HS-5 (cell line): ENCODE measurements at regions not wholly inside any gene's neighbourhood (a gene's known extent, or its start where the extent isn't known, plus 50 kb on each side); places are given as distances from the start of the nearest gene placed in this dataset.
"Not testable (repeated sequence)": the region's sequence is repeated elsewhere in the genome, so short reads cannot be mapped to it uniquely, and the experiment has no call there.

Experiments used
- DNase-seq: peaks from one replicate; pipeline ENCODE4 v3.0.0-alpha.2; 2012; ENCODE audit warnings: low read depth

- no peak for DNase-seq
Observed at GRCh38 chr10:34015700-34016099, 681.2 kb upstream of the NRP1 start.

- no peak for DNase-seq
Observed at GRCh38 chr10:34013235-34013634, 678.8 kb upstream of the NRP1 start.

DNA sequence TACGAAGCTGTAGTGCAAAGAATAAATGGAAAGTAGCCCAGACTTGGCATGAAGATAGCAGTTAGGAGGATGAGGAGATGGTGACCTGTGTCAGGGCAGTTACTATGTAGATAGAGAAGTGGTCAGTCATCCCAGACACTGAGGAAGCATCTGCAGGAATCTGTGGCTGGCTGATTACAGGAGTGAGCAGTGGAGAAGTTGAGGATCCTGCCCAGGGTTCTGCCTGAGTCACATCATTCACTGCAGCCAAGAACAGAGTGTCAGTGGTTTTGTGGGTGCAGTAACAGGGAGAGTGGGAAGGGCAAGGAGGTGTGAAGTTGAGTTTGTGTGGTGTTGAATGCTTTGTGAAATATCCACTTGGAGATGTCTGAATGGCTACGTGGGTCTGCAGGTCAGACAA, 676.4 kb upstream of the NRP1 start:
- DNase-seq = no peak

GRCh38 chr10:34010228-34010627, 675.8 kb upstream of the NRP1 start:
- DNase-seq = not testable (repeated sequence)

GRCh38 chr10:34008656-34009055, 674.2 kb upstream of the NRP1 start:
- DNase-seq = no peak

DNA sequence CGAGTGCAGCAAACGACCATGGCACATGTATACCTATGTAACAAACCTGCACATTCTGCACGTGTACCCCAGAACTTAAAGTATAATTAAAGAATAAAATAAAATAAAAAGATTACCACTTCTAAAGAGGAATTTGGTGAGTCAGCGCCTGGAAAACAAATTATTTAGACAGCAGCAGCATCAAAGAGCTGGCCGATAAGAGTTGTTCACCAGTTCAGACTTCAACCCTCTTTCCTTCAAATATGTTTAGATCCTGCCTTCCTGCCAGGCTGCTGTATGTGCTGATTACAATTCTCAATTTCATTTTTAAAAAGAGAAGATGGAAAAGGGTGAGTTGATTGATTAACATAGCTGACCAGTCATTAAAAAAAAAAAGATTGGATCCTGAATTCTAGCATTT, 672.0 kb upstream of the NRP1 start:
- no peak for DNase-seq

DNA sequence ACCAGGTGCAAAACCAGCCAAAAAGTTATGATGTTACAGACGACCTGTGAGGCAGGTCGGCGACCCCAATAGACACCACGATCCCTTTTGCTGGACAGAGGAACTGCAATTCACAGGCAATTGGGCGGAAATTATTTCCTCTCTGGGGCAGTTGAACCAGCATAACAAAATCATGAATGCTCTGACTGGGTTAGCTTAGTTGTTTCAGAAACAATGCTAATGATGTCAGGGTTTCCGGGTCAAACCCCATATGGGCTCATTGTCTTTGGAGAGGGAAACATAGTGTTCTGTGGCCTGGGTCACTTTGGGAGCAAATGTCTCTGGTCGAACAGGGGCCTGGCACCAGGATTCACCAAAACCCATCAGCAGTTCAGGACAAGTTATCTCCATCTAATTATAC, 669.1 kb upstream of the NRP1 start:
- DNase-seq = no peak

GRCh38 chr10:34002896-34003295, 668.4 kb upstream of the NRP1 start:
- DNase-seq = no peak

GRCh38 chr10:34001831-34002230, 667.4 kb upstream of the NRP1 start:
- no peak for DNase-seq

- no peak for DNase-seq
Observed at GRCh38 chr10:34001087-34001580, 666.7 kb upstream of the NRP1 start.

GRCh38 chr10:33993917-33994316, 659.5 kb upstream of the NRP1 start:
- no peak for DNase-seq

- no peak for DNase-seq
Observed at GRCh38 chr10:33991924-33992323, 657.5 kb upstream of the NRP1 start.

DNA sequence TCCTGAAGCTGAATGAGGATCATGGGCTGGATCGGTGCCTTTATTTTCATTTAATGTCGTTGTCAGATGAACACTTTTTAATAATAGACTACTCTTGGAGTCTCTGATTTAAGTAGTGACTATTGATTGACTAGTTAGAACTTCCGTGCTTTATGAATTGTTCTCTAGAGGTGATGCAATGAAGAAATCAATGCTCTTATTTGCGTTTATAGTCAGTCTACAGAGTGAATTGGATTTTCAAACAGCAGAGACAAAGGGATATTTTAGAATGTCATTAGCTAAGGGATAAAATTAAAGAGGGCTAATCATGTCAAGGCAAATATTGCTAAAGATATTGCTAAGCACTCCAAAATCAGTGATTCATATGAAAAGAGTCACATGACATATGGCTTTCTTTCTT, 652.0 kb upstream of the NRP1 start:
- DNase-seq = no peak

- no peak for DNase-seq
Observed at GRCh38 chr10:33986016-33986415, 651.5 kb upstream of the NRP1 start.

DNA sequence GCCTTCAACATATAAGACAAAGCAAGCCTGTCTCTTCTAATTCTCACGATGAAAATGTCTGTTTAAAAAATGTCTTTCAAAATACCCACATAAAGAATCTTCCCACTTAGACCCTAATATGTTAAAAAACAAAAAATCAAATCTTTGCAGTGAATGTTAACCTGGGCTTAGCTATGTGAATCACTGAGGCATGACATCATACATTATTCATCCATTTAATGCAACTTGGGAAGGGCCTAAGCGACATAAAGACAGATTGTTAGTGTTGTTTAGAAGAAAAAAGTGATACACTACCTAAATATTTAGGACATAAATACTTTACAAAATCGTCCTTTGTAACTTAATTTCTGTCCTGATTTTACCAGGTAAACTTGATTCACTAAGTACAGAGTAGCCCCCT, 648.5 kb upstream of the NRP1 start:
- DNase-seq = no peak

DNA sequence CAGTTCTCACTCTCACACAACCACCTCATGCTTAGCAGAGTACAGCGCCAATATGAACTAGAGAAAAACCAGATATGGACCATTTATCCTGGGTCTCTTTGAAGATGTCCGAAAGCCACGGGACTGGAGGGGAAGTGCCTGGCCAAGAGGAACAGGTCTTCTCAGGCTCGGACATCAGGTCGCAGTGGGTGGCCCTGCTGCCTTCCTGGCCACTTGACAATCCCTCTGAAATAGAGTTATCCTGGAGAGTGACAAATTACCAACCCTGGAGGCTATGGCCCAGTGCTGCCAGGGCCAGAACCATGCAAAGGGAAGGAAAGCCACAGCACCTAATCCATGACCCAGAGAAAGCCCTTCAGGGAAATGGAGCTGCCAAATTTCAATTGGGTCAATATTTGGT, 646.8 kb upstream of the NRP1 start:
- DNase-seq = no peak

GRCh38 chr10:33979195-33979594, 644.7 kb upstream of the NRP1 start:
- no peak for DNase-seq

DNA sequence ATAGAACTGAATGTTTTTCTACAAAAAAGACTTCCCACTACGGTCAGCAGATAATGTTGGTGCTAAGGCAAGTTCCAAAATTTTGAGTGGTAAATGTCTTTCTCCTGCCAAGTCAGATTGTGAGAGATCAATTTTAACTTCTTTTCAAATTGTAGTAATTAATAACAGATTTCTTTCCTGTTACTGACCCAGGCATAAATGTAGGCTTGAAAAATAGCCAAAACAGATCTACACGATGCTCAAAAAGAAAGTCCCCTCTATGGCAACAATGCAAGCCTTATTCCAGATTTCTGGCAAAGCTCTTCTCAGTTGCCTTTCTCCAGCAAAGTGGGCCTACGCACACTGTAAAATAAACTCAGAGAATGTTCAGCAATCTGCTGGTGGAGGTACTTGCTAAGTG, 641.0 kb upstream of the NRP1 start:
- DNase-seq = no peak

- DNase-seq = no peak
Observed at GRCh38 chr10:33974976-33975478, 640.6 kb upstream of the NRP1 start.

- no peak for DNase-seq
Observed at GRCh38 chr10:33968983-33969382, 634.5 kb upstream of the NRP1 start.

GRCh38 chr10:33967606-33968120, 633.2 kb upstream of the NRP1 start:
- no peak for DNase-seq

GRCh38 chr10:33966946-33967345, 632.5 kb upstream of the NRP1 start:
- no peak for DNase-seq

- no peak for DNase-seq
Observed at GRCh38 chr10:33965795-33966581, 631.5 kb upstream of the NRP1 start.

DNA sequence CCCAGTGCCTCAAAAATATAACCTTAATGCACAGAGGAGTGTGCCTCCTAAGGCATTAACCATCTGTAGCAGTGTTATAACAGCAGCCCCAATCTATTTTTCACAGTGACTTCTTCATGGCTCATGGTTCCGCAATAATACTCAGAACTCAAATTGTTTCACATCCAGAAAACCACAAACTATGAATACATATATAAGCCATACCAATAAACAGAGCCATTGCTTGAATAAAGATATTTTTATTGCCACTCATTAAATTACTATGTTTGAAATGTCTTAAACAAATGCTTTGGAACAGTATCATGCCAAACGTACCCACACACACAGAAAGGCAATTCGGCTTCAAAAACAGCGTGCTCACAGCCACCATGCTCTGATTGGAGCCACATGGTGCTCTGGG, 629.3 kb upstream of the NRP1 start:
- DNase-seq = no peak
